GM10266 (cell line): ENCODE measurements at regions not wholly inside any gene's neighbourhood (a gene's known extent, or its start where the extent isn't known, plus 50 kb on each side); places are given as distances from the start of the nearest gene placed in this dataset.

ENCODE experiments used
- DNase-seq: peaks from one replicate; pipeline ENCODE4 v3.0.0; 2012; ENCODE audit errors: extremely low spot score
- TF ChIP-seq, protein P1 (sequence below): IDR thresholded peaks from 2 replicates; pipeline ENCODE4 v1.5.1; 2012; ENCODE audit warnings: mild to moderate bottlenecking, low read depth; ENCODE audit not compliant: control insufficient read depth, insufficient read depth; ENCODE audit errors: missing control alignments

DNA sequence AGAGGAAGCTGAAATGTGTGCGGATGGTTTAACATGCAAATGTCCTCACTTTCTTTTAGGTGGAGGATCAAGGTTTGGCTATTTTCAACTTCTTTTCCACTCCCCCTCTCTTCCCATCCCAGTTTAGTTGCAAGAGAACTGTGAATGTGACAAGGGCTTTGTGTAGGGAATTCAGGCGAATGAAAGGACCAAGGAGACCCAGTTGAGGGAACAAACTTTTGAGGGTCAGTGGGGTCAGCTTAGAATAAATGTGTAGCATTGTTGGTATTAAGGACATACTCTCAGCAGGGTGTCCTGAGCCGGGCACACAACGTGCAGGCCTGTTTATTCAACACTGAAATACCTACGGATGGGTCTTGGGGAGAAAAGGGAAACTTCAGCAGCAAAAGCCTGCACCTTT lies 346.0 kb downstream of the PMP22 start:
- TF ChIP-seq, protein P1, sequence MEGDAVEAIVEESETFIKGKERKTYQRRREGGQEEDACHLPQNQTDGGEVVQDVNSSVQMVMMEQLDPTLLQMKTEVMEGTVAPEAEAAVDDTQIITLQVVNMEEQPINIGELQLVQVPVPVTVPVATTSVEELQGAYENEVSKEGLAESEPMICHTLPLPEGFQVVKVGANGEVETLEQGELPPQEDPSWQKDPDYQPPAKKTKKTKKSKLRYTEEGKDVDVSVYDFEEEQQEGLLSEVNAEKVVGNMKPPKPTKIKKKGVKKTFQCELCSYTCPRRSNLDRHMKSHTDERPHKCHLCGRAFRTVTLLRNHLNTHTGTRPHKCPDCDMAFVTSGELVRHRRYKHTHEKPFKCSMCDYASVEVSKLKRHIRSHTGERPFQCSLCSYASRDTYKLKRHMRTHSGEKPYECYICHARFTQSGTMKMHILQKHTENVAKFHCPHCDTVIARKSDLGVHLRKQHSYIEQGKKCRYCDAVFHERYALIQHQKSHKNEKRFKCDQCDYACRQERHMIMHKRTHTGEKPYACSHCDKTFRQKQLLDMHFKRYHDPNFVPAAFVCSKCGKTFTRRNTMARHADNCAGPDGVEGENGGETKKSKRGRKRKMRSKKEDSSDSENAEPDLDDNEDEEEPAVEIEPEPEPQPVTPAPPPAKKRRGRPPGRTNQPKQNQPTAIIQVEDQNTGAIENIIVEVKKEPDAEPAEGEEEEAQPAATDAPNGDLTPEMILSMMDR = no peak
- no peak for DNase-seq

DNA sequence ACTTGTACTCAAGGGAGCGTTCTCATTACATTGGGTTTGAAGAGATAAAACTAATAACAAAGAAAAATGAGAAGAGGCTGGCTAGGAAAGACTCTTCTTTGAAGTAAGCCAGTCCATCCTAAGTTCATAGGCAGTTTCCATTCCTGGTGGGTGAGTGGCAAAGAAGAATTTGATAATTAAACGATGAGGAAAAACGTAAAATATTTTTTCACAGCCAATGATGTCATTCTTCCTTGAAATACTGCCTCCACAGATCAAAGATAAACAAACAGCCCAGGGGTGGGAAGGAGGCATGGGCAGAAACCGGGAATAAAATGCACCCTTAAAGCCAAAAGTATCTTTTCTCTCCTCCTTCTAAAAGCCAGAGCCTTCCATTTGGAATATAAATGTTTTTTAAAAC lies 346.6 kb downstream of the PMP22 start:
- no peak for DNase-seq
- TF ChIP-seq, protein P1 = no peak

DNA sequence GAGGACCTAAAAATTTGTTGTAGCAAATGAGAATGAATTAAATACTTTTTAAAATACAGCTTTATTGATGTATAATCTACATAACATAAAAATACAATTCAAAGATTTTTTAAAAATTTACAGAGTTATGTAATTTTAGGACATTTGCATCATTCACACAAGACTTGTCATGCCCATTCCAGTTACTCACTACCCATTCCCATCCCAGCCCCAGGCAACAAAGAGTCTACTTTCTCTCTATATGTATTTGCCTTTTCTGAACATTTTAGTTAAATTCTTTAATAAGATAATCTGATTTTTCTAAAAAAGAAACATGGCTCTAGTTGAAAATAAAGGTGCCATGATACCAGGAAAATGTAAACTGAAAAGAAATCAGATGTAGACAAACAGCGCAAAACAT lies 354.2 kb downstream of the PMP22 start:
- no peak for DNase-seq
- TF ChIP-seq, protein P1 = no peak

DNA sequence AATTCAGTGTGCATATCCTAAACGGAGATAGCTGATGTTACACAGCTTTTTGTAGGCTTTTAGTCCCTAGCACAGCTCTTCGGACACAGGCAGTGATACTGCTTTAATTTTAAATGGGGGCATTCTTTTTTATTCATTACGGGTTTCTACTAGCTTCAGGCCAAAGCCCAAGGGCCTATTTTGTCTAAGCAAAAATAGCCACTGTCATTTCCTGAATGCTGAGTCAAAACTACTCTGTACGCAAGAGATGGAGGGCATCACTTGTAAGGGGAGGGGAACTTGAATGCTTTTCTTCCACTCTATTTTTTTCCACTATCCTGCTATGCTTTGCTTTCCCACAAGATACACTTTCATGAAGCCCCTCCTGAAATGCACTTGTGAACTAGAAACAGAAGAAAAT lies 360.7 kb downstream of the PMP22 start:
- no peak for DNase-seq

DNA sequence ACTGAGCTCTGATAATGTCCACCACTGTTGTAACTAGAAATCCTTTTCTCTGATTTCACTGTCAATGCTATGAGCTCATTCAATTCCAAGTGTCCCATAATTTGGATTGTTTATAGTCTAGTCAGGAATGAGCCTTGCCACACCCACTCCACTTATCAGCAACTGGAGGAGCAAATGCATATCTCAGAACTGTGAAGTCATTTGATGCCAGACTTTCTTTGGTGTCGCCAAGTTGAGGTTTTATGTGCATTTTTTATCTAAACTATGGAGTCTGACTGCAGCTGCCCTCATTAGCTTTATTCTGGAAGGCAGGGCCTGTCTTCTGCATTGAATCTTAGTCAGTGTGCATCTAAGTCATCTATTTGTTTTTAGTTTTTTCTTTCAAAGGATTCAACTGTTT lies 361.3 kb downstream of the PMP22 start:
- no peak for DNase-seq
- TF ChIP-seq, protein P1 = no peak

More for the DNA sequence above, 360.7 kb downstream of the PMP22 start:
- TF ChIP-seq, protein P1 = no peak

DNA sequence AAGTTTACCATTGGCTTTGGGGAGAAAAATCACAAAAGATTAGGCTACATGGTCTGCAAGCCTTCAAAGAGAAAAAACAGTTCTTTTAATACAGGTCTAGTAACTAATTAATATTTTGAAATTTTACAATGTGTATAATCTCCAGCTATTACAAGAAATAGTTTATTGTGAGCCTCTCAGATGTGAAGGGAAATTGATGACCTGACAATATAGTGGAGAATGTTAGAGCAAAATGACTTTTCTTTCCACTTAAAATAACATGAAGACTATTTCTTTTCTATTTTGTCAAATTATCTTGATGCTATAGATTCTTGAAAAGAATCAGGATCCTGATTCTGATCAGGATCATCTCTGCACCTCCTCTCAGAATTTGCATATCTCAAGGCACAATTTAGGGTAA lies 362.3 kb downstream of the PMP22 start:
- DNase-seq = no peak
- TF ChIP-seq, protein P1 = no peak

DNA sequence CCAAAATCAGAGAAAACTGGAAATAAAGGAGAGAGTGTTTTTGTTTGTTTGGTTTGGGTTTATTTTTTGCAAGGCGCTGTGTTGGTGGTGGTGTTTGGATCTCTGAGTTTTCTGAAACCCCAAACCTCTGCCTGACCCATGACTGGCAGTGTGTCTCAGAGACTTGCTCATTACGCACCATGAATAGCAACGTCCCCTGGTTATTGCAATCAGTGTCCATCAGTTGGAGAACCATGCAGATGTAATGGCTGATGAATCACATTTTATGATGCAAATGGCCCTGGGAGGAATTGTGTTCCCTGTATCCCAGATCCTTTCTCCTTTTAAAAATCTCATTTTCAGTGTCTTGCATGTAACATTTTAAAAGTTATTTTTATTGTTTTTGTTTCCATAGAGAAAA lies 362.8 kb downstream of the PMP22 start:
- TF ChIP-seq, protein P1 = no peak
- DNase-seq = no peak
